ENCODE measurements at regions not wholly inside any gene's neighbourhood (a gene's known extent, or its start where the extent isn't known, plus 50 kb on each side); places are given as distances from the start of the nearest gene placed in this dataset.
A peak's percentile ranks its signal among the peaks of the same experiment; 100 is the strongest.

DNA sequence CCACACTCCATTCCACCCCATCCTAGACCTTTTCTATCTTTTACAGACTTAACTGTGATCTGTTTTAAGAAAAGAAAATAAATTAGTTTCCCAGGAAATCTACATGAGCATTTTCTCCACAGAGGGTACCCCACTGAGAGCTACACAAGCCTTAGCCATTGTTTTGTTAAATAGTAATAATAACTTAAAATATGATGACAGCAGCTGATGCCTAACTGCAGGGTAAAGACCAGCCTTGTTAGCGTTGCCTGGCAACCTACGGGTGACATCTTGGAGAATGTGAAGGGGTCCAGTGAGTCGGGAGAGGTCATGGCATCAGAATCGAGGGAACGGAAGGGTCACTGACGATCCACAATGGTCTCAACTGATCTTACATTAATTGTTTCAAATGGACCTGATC, 233.2 kb upstream of the PBX1 start:
- no peak for DNase-seq

- DNase-seq: no peak
Measured at GRCh38 chr1:164333387-164333786, 225.6 kb upstream of the PBX1 start.

- DNase-seq: no peak
Measured at GRCh38 chr1:164337394-164337793, 221.6 kb upstream of the PBX1 start.

DNA sequence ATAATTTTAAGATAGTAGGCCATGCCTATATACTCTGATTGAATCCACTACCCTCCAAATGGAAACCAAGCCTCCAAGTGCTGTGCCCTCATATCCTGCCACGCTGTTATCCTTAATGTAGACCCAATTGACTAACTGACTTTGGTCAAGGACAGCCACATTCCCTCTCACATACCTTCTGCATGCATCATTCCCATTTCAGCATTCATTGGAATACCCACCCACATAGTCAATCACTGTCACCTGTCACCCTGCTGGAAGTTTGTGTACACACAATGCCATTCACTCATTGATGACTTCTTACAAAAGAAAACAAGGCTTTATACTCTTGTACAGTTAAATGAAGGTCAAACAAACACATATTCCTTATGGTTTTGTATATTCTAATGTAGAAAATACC, 221.1 kb upstream of the PBX1 start:
- DNase-seq: no peak

- no peak for DNase-seq
Measured at GRCh38 chr1:164343189-164343588, 215.8 kb upstream of the PBX1 start.

DNA sequence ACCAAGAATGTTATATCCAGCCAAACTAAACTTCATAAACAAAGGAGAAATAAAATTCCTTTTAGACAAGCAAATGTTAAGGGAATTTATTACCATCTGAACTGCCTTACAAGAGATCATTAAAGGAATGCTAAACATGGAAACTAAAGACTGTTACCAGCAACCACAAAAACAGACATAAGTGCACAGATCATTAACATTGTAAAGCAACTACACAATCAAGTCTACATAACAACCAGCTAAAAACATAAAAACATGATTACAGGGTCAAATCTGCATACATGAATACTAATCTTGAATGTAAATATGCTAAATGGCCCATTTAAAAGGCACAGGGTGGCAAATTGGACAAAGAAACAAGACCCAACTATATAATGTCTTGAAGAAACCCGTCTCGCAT, 211.0 kb upstream of the PBX1 start:
- DNase-seq: no peak

DNA sequence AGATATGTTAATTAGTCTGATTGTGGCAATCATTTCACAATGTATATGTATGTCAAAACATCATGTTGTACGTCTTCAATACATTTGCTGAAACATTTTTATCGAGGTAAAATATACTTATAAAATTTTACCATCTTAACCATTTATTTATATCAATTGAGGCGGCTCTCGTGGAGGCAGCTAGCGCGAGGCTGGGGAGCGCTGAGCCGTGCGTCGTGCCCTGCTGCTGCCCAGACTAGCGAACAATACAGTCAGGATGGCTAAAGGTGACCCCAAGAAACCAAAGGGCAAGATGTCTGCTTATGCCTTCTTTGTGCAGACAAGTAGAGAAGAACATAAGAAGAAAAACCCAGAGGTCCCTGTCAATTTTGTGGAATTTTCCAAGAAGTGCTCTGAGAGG, 202.5 kb upstream of the PBX1 start:
- no peak for DNase-seq

GRCh38 chr1:164360265-164360664, 198.7 kb upstream of the PBX1 start:
- no peak for DNase-seq

- DNase-seq: no peak
Measured at GRCh38 chr1:164361927-164362326, 197.1 kb upstream of the PBX1 start.

- no peak for DNase-seq
Measured at GRCh38 chr1:164363980-164364379, 195.0 kb upstream of the PBX1 start.

DNA sequence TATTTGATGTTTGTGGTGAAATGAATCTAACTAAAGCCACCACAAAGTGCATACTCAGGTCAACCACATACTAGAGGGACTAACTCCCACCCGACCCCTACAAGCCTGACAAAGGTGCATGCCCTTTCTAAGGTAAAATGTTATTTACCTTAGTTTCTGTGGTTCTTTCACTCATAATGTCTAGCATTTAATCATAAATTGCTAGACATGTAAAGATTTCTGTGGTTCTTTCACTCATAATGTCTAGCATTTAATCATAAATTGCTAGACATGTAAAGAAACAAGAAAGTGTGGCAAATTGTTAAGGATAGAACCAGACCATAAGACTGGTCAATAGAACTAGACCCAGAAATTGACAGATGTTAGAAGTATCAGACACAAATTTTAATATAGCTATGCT, 193.0 kb upstream of the PBX1 start:
- no peak for DNase-seq

DNA sequence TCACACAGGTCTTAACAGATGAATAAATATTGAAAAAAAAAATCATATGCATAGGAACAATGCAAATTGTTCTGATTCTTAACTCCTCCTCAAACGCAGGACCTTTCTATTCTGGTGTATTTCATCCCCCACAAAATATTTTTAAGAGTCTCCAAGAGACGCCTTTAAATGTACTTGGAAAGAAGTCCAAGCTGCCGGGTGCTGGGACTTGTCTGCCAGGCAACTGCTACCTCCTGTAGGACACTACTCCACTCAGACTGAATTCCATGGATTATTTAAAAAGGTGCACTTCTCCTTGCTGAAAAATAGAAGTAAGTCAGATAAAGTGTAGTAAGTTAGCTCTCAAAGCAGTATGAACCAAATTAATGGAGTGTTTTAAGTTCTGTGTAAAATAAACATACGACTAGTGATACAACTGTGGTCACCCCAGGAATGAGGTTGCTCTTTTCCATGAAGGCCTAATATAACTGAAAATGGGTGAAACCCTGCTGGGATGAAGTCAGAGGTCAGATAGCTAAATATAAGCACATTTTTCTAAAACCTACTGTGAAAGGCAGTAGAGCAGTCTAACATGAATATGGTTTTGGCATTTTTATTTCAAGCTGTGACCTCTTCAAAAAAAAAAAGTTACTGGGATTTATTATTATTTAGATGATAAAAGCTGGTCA, 189.2 kb upstream of the PBX1 start:
- peak; percentile 32 for DNase-seq

GRCh38 chr1:164380893-164381292, 178.1 kb upstream of the PBX1 start:
- peak; percentile 66 for DNase-seq

DNA sequence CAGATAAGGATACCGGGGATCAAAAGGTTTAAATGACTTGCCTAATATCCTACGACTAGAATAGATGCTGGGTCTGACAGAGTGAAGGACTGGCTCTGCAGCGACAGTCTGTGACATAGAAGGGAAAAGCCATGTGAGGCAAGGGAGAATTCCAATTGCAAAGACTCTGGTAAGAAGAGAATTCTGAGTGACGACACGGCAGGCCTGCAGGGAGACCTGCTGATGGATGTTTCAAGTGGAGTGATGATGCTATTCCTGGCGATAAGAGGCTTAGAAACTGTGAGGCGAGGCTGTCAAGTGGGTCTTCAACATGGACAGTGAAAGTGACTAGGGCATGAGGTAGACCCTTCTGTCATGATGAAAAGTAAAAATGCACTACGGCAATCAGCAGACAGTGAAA, 176.6 kb upstream of the PBX1 start:
- no peak for DNase-seq

GRCh38 chr1:164384262-164384661, 174.7 kb upstream of the PBX1 start:
- no peak for DNase-seq

DNA sequence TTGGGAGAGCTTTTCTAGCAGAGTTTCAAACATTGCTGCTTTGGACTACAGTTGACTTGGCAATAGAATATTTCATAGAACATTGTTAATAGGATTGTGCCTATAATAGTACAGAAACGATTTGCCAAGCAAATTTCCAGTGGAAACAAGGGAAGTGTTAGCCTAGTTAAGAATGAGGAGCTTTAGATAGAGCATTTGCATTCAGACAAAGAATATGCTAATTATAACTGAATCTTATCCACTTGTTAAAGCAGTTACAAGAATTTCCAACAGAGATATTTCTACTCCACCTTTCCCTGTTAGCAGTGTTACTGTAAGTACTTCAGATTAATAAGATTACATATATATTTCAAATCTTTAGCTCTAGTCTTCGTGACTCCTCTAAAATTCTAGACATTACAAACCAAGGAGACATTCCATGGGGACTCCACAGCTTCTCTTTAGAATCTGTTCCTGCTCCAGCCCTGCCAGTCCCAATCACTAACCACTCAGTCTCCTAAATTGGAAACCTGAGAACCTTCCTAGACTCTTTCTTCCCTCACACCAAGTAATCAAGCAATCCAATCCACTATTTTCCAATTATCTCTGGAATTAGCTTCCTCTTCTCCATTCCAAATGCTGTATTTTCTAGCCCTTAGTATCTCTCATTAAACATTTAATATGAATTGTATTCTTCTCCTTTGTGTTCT, 141.8 kb upstream of the PBX1 start:
- no peak for DNase-seq

DNA sequence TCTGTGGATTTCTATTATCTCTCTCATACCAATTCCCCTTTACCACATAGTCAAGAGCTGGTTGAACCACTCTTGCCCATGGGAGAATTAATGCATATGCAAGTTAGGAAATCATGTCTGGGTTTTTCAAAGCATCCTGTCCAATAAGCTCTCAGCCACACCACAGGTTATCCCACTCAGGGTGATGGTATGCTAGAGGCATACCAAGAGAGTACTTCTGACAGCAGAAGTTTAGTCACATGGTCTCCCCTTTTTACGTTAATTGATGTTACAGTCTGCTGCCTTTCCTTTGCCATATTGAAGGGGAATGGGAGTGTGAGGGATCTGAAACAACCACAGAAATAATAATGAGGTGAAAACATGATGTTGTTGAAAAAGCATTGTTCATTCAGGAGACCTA, 135.8 kb upstream of the PBX1 start:
- peak; percentile 2 for DNase-seq

- DNase-seq: no peak
Measured at GRCh38 chr1:164433141-164433817, 125.7 kb upstream of the PBX1 start.

GRCh38 chr1:164433818-164434170, 125.2 kb upstream of the PBX1 start:
- DNase-seq: no peak

DNA sequence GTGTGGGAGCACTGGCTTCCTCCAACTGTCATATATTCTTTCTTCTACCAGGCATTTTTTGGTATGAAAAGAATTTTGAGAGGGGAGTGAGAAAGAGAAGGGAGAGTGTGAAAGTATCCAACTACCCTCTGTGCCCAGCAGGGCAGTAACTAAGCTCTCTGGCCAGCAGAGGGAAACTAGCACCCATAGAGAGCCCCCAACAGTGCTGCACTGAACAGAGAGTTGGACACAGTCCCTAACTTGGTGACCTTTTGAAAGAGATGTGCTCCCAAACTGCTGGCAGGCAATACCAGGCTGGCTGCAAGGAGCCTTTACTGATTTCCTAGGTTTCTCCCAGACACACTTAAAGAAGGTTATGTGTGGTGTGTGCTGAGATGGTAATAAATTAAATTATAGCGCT, 118.8 kb upstream of the PBX1 start:
- peak; percentile 61 for DNase-seq

GRCh38 chr1:164443166-164443565, 115.8 kb upstream of the PBX1 start:
- DNase-seq: no peak

DNA sequence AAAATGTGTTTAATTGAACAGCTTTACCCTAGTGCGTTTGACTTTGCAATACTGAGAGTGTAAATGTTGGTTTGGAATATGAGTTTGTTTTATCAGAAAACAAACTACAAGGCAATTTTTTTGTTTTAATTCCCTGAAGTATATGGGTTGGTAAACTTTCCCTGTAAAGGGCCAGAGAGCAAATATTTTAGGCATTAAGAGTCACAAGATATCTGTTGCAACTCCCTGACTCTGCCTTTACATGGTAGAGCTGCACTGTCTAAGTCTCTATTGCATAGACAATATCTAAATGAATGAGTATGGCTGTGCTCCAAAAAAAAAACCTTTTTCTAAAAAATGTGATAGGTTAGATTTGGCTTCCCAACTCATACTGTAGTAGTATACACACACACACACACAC, 115.1 kb upstream of the PBX1 start:
- DNase-seq: no peak

- DNase-seq: no peak
Measured at GRCh38 chr1:164446020-164446419, 113.0 kb upstream of the PBX1 start.

DNA sequence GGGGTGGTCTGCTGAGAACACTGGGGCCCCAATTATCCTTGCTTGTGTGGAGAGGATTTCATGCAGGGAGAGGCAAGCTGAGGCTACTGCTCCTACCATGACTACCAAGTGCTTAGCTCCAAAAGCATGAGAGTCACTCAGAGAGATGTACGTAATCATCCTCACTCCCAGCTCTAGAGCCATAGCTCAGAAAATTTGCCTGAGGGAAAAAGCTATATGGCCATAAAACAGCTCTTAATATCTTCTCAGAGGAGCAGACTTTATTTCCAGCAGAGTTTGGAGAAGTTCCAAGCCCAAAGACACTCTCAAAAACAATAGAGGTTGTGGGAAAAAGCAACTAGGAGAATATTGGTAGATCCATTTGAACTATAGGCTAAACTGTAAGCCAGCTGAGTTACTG, 106.4 kb upstream of the PBX1 start:
- no peak for DNase-seq

Measured in fibroblast of skin of scalp (primary cell).